GM19452 (cell line): ENCODE measurements at regions not wholly inside any gene's neighbourhood (a gene's known extent, or its start where the extent isn't known, plus 50 kb on each side); places are given as distances from the start of the nearest gene placed in this dataset.

ENCODE experiments used
- ATAC-seq: cut with Tn5 transposase; IDR thresholded peaks from one replicate; pipeline ENCODE4 v1.9.1; 2021; ENCODE audit not compliant: unreplicated experiment

DNA sequence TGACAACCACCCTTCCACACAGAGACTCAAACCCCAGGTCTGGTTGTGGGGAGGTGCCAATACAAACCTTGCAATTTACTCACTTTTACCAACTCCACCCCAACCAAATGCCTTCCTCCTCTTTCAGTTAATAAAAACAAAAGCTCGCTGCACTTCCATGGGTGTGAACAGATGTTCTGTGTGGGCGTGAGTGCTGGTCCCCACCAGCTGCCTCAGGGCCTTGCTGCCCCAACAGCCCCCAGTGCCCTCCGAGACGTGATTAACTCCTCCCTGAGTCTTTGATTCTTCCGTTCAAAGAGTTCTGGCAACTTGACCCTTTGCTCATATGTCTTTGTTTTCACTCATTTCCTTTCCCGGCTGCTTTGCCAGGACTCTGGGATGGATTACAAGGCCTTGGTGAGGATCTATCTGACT, 258.9 kb upstream of the CXCR4 start:
- ATAC-seq, result no peak

DNA sequence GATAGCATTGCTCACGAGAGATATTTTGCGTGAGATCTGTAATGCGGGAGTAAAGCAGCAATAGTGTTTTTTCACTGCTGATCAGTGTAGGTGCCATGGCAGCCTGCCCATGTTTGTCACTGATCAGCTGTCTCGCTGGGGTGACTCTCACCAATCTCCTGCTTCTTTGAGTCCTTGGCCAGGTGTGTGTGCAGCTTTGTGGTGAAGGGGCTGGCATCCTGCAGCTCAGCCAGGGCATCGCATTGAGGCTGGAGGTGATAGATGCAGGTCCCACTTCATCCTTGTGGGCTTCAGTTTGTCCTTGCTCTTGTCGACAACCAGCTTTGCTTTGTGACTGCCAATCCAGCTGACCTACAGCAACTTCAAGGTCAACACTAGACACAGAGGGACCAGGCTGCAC, 258.3 kb upstream of the CXCR4 start:
- ATAC-seq, result no peak

DNA sequence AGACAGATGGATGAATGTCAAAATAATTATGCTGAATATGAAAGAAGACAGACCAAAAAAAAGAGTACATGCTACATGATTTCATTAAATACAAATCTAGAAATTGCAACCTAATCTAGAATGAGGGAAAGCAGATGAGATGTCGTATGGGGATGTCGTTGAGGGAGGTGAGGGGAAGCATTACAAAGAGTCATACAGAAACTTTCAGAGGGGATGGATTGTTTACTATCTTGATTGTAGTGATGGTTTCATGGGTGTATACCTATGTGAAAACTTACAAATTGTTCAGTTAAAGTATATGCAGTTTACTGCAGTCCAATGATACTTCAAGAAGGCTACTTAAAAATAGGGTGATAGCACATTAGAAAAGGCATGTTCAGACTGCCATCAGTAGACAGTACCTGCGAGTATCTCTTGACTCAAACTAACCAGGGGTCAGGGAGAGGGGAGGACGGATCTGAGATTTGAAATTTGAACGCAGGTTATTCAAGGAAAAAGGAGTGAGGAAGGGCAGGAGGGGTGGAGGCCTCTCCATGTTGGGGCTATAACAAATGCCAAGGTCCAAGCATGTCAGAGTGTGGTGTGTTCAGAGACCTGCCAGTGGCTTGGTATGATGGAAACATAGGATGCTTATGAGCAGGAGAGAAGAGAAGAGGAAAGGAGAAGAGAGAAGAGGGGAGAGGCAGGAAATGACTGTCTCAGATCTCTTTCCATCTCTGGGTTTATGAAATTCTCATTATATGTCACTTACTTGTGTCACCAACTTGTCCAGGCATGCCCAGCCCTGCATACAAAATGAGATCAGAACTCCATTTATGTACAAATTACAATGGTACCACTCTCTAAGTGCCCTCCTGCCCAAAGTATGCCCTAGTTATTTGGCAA, 257.3 kb upstream of the CXCR4 start:
- ATAC-seq, result peak; percentile 48

DNA sequence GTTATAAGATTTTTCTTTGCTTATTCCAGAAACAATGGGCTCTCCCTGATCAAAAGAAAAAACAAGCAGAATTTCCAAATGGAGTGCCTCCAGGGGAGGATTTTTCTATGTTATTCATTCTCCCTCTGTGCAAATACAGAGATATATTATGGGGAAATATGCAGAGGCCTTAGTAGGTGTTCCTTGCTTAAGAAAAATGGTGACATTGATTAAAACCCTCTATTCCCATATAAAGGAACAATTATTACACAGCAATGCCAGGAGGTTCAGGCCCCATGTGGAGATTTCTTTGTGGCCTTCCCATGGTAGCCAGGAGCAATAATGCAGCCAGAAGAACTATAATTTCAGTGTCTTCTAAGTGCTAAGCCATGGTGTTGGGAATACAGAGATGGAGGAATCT, 255.9 kb upstream of the CXCR4 start:
- no peak for ATAC-seq

DNA sequence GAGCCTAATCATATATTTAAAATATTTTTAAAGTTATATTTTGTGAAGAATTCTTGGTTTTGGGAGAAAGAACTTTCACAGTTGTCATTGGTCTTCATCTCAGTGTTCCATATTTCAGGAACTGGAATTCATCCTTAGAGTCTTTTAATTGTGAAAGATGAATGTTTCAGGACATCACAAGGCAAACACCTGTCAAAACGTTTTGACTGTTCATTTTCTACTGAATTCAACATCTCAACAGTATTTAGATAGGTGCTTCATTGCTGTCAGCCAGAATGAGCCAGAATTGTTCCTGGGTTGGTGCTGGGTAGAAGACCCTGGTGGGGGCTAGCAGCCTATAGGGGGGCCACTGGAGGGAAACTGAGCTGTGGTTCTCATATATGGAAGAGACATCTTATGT, 255.1 kb upstream of the CXCR4 start:
- no peak for ATAC-seq

DNA sequence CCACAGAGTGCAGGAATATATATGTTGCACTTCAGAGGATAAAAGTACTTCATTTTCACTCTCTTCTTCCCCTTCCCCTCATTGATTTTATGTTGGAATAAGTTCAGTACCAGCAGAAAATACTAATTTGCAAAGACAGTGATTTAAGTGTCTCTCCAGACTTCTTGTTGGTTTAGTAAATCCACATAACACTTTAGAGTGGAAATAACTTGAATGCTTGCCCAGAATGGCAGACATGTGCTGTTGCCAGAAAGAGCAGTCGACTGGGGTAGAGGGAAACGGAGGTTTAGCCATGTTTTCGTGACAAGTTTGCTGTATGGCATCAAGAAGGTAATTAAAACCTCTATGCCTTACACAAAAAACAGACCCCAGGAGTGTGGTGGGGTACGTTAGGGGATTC, 246.0 kb upstream of the CXCR4 start:
- no peak for ATAC-seq

DNA sequence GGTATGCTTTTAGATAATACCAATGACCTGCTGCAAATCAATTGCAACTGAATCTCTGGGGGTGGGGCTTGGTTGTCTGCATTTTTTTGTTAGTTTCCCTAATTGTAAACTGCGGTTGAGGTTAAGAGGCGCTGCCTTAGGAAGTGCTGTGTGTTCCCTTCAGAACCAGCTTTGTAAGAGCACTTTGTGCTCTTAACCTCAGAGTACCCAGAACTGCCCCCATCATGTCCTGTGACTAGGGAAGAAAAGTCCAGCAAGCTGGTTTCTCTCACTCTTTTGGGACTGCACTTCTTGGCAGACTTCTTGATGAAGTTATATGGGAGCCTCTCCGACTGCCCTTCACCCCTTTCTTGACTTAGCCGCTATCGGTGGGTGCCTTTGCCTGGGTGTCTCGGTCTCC, 245.5 kb upstream of the CXCR4 start:
- ATAC-seq, result no peak

DNA sequence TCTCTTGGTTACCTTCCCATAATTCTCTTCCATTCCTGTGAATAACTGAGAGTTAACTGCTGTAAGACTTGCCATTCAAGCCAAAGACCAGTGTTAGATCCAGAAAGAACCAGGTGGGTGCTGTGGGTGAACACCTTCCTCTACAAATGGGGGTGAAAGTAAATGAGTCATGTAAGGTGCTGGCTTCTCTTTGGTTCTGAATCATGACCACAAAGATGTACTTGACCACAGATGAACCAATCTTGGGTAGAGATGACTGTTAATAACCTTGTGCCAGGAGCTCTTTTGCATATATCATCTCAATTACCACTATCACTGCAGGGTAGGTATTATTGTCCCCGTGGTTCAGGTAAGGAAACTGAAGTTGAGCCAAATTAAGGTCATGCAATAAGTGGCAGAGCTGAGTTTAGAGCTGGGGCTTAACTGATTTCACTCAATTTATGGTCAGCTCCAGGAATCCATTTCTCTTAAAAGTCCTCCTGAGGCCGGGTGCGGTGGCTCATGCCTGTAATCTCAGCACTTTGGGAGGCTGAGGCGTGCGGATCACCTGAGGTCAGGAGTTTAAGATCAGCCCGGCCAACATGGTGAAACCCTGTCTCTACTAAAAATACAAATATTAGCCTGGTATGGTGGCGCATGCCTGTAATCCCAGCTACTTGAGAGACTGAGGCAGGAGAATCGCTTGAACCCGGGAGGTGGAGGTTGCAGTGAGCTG, 244.9 kb upstream of the CXCR4 start:
- ATAC-seq, result peak; percentile 98

DNA sequence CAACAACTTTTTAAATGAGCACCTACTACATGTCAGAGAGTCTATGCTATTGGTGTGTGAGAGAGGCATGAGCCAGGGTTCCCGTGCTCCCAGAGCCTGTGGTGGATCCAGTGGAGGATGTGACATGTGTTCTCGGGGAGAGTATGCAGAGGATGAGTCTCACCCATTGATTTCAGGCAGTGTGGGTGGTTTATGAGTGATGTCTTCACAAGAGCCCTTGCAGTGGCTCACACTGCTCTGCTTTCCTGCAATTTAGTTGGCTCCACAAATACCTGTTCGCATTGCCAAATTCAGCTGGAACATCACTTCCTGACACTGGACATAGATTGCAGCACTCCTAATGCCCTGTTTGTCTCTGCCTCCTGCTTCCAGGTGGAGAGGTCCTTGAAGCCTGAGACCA, 243.6 kb upstream of the CXCR4 start:
- no peak for ATAC-seq

DNA sequence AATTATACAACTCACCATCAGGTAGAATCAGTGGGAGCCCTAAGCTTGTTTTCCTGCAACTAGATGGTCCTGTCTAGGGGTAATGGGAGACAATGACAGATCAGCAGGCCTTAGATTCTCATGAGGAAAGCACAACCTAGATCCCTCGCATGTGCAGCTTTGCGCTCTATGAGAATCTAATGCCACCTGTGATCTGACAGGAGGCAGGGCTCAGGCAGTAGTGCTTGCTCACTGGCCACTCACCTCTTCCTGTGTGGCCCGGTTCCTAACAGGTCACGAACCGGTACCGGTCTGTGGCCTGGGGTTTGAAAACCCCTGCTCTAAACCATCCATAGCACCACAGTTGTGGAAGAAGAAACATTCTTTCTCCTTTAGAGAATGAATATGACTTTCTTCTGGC, 242.8 kb upstream of the CXCR4 start:
- ATAC-seq, result no peak

DNA sequence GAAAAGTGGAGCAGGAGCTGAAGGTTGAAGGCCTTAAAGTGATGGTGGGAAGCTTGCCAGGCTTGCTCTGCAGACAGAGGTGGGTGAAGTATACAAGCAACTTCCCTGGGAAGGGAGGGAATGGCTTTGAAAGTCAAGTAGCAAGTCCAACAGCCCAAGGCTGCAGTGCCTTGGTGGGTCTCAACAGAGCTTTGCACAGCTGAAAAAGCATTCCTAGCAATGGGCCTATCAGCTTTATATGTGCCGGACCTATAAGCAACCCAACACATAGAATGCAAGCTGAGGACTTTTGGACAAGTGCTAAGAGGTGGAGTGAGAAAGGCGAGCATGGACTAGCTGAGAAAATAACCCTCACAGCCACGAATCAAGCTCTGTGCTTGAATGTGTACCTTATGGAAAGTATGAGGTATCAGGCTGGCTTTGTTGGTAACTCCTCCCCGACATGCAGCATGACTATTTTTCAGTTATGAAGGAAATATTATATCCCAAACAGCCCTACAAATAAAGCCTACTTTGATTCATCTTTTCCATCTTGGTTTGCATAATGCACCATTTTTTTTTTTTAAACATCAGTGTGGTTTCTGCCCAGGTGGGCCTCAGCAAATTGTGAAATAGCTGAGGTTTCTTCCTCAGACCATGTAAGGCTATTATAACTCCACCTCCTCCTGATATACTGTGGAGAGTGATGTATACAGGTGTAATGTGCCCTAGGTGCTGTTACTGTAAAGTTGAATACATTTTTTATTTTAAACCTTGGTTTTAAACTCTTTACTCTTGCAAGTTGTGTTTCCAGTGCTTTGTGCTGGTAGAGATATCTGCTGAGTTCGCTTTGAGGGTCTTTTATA, 241.4 kb upstream of the CXCR4 start:
- no peak for ATAC-seq

DNA sequence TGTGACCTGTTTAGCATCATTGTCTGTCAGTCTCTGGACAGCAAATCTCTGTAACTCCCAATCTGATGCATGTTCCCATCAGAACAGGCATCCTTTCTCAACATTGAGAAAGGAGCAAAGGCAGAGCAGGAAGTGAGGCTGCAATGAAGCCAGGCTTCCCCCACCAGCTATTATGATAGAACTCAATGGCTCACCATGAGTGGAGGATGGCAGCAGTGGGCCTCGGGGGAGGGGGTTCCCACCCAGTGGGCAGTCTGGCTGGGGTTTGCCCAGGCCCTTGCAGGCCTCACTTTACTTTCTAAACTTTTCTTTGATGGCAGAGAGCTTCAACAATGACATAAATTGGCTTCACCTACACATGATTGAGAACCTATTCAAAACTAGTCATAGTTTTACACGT, 240.6 kb upstream of the CXCR4 start:
- ATAC-seq, result no peak

DNA sequence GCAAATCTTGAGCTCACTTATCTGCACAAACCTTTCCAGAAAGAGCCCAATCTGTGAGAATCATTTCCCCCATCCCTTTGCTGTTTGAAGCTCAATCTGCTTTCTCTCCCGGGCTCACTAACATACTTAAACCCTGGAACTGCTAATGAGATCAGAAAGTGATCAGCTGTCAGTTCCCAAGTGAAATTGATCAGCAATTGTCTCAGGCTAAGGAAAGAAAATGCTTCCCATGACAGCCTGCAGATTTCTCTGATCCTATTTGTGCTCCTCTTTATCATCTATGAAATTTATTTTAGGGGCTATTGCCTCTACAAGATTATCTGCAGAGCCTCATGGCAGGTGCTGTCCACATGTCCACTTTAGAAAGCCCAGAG, 239.0 kb upstream of the CXCR4 start:
- ATAC-seq, result no peak

DNA sequence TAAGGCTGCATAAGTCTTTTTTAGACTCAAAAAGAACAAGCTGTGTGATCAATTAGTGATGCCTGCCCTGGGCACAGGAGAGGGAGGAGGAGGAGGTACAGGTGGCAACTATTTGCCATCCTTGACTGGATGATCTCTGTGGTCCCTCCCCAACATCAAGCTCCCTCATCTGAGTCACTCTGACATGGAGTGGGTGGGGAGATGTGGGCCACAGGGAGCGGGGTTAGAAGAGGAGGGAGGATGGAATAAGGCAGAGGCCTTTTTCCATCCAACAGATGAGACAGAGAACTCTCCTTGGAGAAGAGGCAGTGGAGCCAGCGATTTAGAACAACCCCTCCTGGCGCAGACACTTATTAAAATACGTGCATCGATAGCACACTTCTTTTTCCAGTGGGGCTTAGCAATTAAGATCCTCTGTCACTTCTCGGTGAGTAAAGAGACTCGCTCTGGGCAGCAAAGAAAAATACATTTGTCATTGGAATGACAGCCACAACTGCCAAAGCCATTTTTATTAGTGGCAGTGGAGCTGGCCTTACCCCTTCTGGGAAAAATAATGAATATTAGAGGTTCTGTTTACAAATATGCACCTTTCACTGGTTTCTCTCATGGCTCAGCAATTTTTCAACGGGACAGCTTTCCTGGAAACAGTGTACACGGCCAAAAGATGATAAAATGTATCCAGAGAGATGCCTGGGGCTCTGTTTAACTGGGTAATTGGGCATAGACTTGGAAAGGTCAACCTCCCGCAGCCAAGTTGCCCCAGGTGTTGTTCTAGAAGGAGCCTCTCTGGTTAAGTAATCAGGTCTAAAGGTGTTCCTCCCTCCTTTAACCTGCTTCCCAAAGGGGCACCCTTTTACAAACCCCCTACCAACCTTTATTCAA, 238.4 kb upstream of the CXCR4 start:
- ATAC-seq, result no peak

DNA sequence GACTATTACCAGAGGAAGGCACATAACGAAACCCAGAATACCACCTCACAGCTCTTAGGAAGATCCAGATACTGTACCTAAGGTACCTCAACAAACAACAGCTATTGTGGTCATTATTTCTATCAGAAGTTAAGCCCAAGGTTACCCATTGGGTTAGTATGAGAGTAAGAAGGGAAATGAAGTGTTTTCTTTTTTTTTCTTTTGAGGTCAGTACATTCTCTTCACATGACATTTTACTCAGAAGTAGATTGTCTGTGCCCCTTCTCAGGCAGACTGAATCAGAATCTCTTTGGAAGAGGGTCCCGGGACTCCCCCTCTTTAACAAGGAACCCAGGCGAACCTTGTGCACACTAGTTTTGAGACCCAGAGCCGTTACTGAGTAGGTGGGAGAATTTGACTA, 233.7 kb upstream of the CXCR4 start:
- ATAC-seq, result no peak

DNA sequence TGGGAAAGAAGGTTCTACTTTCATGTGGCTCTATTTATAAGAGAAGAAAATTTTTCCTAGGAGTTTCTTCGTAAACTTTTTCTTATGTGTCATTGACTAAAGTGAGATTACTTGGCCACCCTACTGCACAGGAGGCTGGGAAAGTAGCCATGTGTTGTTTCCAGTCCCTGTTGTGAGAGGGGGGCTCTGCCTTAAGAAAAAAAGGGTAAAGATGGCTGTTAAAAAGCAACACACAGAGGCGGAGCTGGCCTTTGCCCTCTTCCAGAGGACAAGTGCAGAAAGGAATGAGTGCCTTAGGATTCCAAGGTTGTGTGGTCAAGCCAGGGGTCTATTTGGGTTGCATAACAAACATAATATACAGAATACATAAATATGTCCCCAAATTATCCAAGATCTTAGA, 230.0 kb upstream of the CXCR4 start:
- ATAC-seq, result no peak

DNA sequence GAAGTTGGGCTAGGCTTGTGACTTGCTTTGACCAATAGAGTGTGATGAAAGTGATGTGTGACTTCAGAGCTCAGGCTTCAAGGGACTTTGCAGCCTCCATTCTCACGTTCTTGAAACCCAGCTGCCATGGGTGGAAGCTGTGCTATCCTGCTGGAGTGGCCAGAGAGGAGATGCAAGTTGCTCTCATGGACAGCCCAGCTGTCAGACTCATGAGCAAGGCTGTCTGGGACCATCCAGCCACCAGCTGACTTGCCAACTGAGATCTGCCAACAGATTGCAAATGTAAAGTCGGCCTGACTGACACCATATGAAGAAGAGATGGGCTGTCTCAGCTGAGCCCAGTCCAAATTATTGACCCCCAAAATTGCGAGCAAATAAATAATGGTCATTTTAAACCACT, 226.4 kb upstream of the CXCR4 start:
- ATAC-seq, result no peak

DNA sequence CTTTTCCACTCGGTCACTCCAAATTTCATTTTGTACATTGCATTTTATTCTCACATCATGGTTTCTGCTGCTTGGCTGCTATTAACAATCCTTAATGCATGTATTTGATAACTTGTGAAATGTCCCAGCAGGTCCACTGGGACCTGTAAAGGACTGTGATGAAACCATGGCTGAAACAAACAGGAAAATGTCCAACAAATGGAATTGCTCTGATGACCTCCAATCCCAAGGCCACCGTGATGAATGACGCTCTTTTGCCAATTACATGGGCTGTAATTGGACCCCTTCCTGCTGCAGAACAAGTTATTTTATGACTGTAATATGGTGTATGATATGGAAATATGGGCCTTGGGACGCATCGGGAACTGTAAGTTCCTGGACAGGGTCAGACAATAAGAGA, 224.2 kb upstream of the CXCR4 start:
- no peak for ATAC-seq

DNA sequence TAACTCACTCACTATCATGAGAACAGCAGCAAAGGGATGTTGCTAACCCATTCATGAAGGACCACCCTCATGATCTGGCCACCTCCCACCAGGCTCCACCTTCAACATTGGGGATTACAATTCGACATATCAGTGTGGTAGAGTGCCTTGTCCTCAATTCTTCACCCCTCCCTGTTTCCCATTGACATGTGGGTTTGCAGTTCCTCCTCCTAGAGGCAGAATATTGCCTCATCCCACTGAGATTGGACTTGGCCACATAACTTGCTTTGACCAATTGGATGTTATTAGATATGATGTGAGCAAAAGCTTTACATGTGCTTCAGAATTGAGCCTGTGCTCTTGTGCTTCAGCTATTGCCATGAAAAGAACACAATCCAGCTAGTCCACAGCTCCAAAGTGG, 217.0 kb upstream of the CXCR4 start:
- no peak for ATAC-seq

DNA sequence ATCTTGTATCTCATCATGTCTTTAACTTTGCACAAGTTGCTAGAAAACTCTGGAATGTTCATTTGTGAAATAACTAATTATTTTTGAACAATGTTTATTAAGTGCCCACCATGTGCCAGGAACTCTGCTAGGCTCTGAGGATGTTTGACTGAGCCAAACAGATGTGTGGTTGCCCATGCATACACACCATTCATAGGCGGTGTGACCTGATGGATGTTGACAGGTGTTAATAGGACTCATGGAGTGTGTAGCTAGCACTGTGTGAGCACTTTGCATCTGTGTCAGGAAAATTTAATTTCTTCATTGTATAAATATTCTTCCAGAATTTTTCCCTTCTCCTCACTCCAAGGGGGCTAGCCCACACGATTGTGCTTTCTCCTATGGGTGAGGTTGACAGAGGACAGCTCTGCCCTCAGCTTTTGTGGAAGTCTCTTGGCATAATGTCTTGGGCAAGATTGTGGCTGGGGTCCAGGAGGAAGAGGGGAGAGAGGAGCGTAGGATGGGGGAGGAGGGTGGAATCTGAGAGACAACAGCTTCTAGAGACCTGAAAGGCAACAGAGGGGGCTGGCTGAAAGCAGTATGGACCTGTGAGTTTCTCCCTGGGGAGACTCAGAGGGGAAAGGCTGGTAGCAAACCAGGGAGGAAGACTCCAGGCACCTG, 214.6 kb upstream of the CXCR4 start:
- ATAC-seq, result no peak
